SK-N-SH (cell line): ENCODE measurements at regions not wholly inside any gene's neighbourhood (a gene's known extent, or its start where the extent isn't known, plus 50 kb on each side); places are given as distances from the start of the nearest gene placed in this dataset.
A peak's percentile ranks its signal among the peaks of the same experiment; 100 is the strongest.

Experiments used
- CTCF ChIA-PET: fragments of 300-600, 350-600 bp; formaldehyde crosslinking; extraction: SDS; loops from one replicate; lab custom pipeline; 2021; lab: Yijun Ruan, JAX
- POLR2A ChIA-PET: fragments of 350-600 bp; sonication (Branson Sonifier 250); formaldehyde crosslinking; extraction: SDS; loops from one replicate; lab custom pipeline; 2020; ENCODE audit warnings: antibody characterized with exemption, inconsistent platforms; lab: Yijun Ruan, JAX
- DNase-seq: peaks from one replicate; pipeline ENCODE4 v3.0.0; 2012
- H2AFZ ChIP-seq: fragments of 200-600 bp; sonication (generic); 2 replicates; pipeline ENCODE4 v1.8.1; 2016; ENCODE audit warnings: antibody characterized with exemption, mild to moderate bottlenecking, low read depth
- H3F3A ChIP-seq: fragments of 200-600 bp; sonication (generic); replicated peaks from 2 replicates; pipeline ENCODE3; 2016; ENCODE audit warnings: antibody characterized with exemption, mild to moderate bottlenecking; ENCODE audit not compliant: insufficient read depth
- H3K27ac ChIP-seq, 2 experiments: fragments of 200-500 bp in 1 of 2; fragments of 200-600 bp in 1 of 2; sonication (Bioruptor generic) in 1 of 2; sonication (generic), shearing (Covaris generic) in 1 of 2; 2 replicates each; pipeline versions ENCODE4 v1.5.1 to v1.6.1; 2014 to 2016; ENCODE audit warnings: low read depth in 2 of 2, inconsistent platforms in 1 of 2, low read length in 1 of 2, mild to moderate bottlenecking in 1 of 2, mixed read lengths in 1 of 2
- H3K27me3 ChIP-seq: fragments of 200-600 bp; sonication (generic), shearing (Covaris generic); 2 replicates; pipeline ENCODE4 v1.6.1; 2016; ENCODE audit warnings: mixed run types; ENCODE audit not compliant: insufficient read depth
- H3K36me3 ChIP-seq, 2 experiments: fragments of 200-500 bp in 1 of 2; fragments of 200-600 bp in 1 of 2; sonication (Bioruptor generic) in 1 of 2; sonication (generic) in 1 of 2; replicated peaks in 1 of 2; 2 replicates each; pipeline versions ENCODE3 to v1.5.1; 2014 to 2016; ENCODE audit warnings: low read length in 1 of 2, mild to moderate bottlenecking in 1 of 2; ENCODE audit not compliant: insufficient read depth in 2 of 2, control insufficient read depth in 1 of 2
- H3K4me1 ChIP-seq, 2 experiments: fragments of 200-500 bp in 1 of 2; fragments of 200-600 bp in 1 of 2; sonication (Bioruptor generic) in 1 of 2; sonication (generic), shearing (Covaris generic) in 1 of 2; 2 replicates each; pipeline versions ENCODE4 v1.5.1 to v1.6.1; 2014 to 2016; ENCODE audit warnings: low read depth in 1 of 2, low read length in 1 of 2, mixed run types in 1 of 2; ENCODE audit not compliant: insufficient read depth in 2 of 2, control insufficient read depth in 1 of 2
- H3K4me2 ChIP-seq: fragments of 200-600 bp; sonication (generic), shearing (Covaris generic); 2 replicates; pipeline ENCODE4 v1.6.1; 2017; ENCODE audit warnings: mixed run types
- H3K4me3 ChIP-seq, 2 experiments: fragments of 200-500 bp in 1 of 2; fragments of 200-600 bp in 1 of 2; sonication (Bioruptor generic) in 1 of 2; sonication (generic), shearing (Covaris generic) in 1 of 2; 2 replicates each; pipeline versions ENCODE4 v1.5.1 to v1.8.1; 2014 to 2016; ENCODE audit warnings: low read depth in 2 of 2, inconsistent platforms in 1 of 2, low read length in 1 of 2, mild to moderate bottlenecking in 1 of 2, mixed read lengths in 1 of 2, moderate library complexity in 1 of 2
- H3K79me2 ChIP-seq: fragments of 200-600 bp; sonication (generic); 2 replicates; pipeline ENCODE4 v1.8.1; 2017; ENCODE audit warnings: mild to moderate bottlenecking; ENCODE audit not compliant: insufficient read depth
- H3K9ac ChIP-seq: fragments of 200-600 bp; sonication (generic); 2 replicates; pipeline ENCODE4 v1.6.1; 2017; ENCODE audit warnings: mixed run types
- H3K9me2 ChIP-seq: fragments of 200-600 bp; sonication (generic); 2 replicates; pipeline ENCODE4 v1.6.1; 2017; ENCODE audit warnings: mixed run types
- H3K9me3 ChIP-seq: fragments of 200-600 bp; sonication (generic); 2 replicates; pipeline ENCODE4 v1.6.1; 2017; ENCODE audit warnings: mixed run types, mild to moderate bottlenecking, moderate library complexity
- H4K20me1 ChIP-seq: fragments of 200-600 bp; sonication (generic); 2 replicates; pipeline ENCODE4 v1.6.1; 2017; ENCODE audit warnings: mild to moderate bottlenecking, mixed run types; ENCODE audit not compliant: insufficient read depth
- EP300 ChIP-seq, 2 experiments: IDR thresholded peaks; 2 replicates each; pipeline versions ENCODE4 v1.4.0 to v1.6.1; 2012; ENCODE audit warnings: borderline replicate concordance in 1 of 2, low read depth in 1 of 2, low read length in 1 of 2
- FOSL2 ChIP-seq: IDR thresholded peaks from 2 replicates; pipeline ENCODE4 v1.4.0; 2012; ENCODE audit warnings: low read depth, mild to moderate bottlenecking, moderate library complexity, borderline replicate concordance
- FOXJ3 ChIP-seq: sonication (generic); formaldehyde crosslinking; IDR thresholded peaks from 2 replicates; pipeline ENCODE4 v1.5.1; 2020; ENCODE audit warnings: mild to moderate bottlenecking, missing genetic modification reagents
- FOXM1 ChIP-seq: IDR thresholded peaks from 2 replicates; pipeline ENCODE4 v1.4.0; 2012; ENCODE audit warnings: low read depth, mild to moderate bottlenecking
- MAX ChIP-seq: IDR thresholded peaks from 2 replicates; pipeline ENCODE4 v1.4.0; 2012; ENCODE audit warnings: low read depth
- MEF2A ChIP-seq: IDR thresholded peaks from 2 replicates; pipeline ENCODE4 v1.4.0; 2012; ENCODE audit warnings: low read depth, borderline replicate concordance
- MXI1 ChIP-seq: IDR thresholded peaks from 2 replicates; pipeline ENCODE4 v1.6.1; 2012; ENCODE audit warnings: mild to moderate bottlenecking, low read depth, low read length, improper control_type of control experiment
- NFIC ChIP-seq: IDR thresholded peaks from 2 replicates; pipeline ENCODE4 v1.4.0; 2012; ENCODE audit warnings: borderline replicate concordance
- NRF1 ChIP-seq: IDR thresholded peaks from 2 replicates; pipeline ENCODE4 v1.6.1; 2012; ENCODE audit warnings: low read depth, mild to moderate bottlenecking, low read length
- PBX3 ChIP-seq: IDR thresholded peaks from 2 replicates; pipeline ENCODE4; 2012
- POLR2AphosphoS5 ChIP-seq: IDR thresholded peaks from 2 replicates; pipeline ENCODE4 v1.6.1; 2012; ENCODE audit warnings: low read depth, low read length
- RAD21 ChIP-seq: IDR thresholded peaks from 2 replicates; pipeline ENCODE4 v1.6.1; 2012; ENCODE audit warnings: mild to moderate bottlenecking, low read length
- RCOR1 ChIP-seq: fragments of 150-350 bp; IDR thresholded peaks from 2 replicates; pipeline ENCODE4 v1.6.1; 2017; ENCODE audit warnings: antibody characterized with exemption, low read length
- REST ChIP-seq: IDR thresholded peaks from 2 replicates; pipeline ENCODE4 v1.6.1; 2012; ENCODE audit warnings: mild to moderate bottlenecking, low read depth, low read length, moderate library complexity
- SIN3A ChIP-seq: IDR thresholded peaks from 2 replicates; pipeline ENCODE4 v1.6.1; 2012; ENCODE audit warnings: low read depth, mild to moderate bottlenecking, low read length, moderate library complexity, borderline replicate concordance
- SMC3 ChIP-seq: IDR thresholded peaks from 2 replicates; pipeline ENCODE4 v1.6.1; 2012; ENCODE audit warnings: low read depth, low read length, improper control_type of control experiment
- TCF12 ChIP-seq: IDR thresholded peaks from 2 replicates; pipeline ENCODE4 v1.4.0; 2012
- WGBS: methylation state at CpG from one replicate; pipeline ENCODE4 v1.1.6; 2017; ENCODE audit warnings: low lambda C conversion rate; 5-methylcytosine and 5-hydroxymethylcytosine counted together

- Histone ChIP-seq H3K36me3 (no peaks in the 10 kb centered on the region), H3K9ac (no peak overlapping the region), H3K4me2 (no peak overlapping the region), H2AFZ (no peak overlapping the region), H3K27me3 (no peaks in the 10 kb centered on the region), H3K4me1 (peaks cover 9 to 10% of the 10 kb centered on the region in 2 experiments; a peak in 3 of 4 replicates), H3K9me3 (no peaks in the 10 kb centered on the region), H3K27ac (no peak overlapping the region), H3K9me2 (no peaks in the 10 kb centered on the region), H3K79me2 (no peaks in the 10 kb centered on the region), H3K4me3 (no peak overlapping the region), H3F3A (no peaks in the 10 kb centered on the region), H4K20me1 (no peaks in the 10 kb centered on the region)
- ChIA-PET POLR2A (no interaction called here), CTCF (no interaction called here)
- no peak for DNase-seq
- TF ChIP-seq POLR2AphosphoS5 (no peak), PBX3 (no peak), FOXJ3 (no peak), REST (no peak)
- WGBS: 80% methylated on average over 3 of the region's 3 CpGs
Observed at GRCh38 chr2:144654523-144654922, 134.6 kb upstream of the ZEB2 start.

GRCh38 chr2:144650907-144651306 is 131.0 kb upstream of the ZEB2 start:
- H3K4me1 ChIP-seq: peaks cover 10 to 11% of the 10 kb centered on the region in 2 experiments; a peak in 3 of 4 replicates
- TF ChIP-seq REST (no peak), SIN3A (no peak), RAD21 (0 out of 2 replicates have a peak, but pooled peaks have one; percentile 10), POLR2AphosphoS5 (peak; percentile 28; the same call in 1 of the 2 replicates), EP300 (IDR thresholded peaks at IDR 0.05; ENCODE audit: borderline replicate concordance in 1 of 2, low read depth in 1 of 2, low read length in 1 of 2) (peak in 1 of 2 experiments; percentile 67; a peak in 2 of 4 replicates), NRF1 (no peak), FOXM1 (no peak), TCF12 (peak; percentile 72), PBX3 (peak; percentile 50), NFIC (no peak), MXI1 (no peak), FOXJ3 (0 out of 2 replicates have a peak, but pooled peaks have one; percentile 36), MAX (no peak), MEF2A (no peak), FOSL2 (no peak), SMC3 (no peak), RCOR1 (peak; percentile 55; the same call in 1 of the 2 replicates)
- H4K20me1 ChIP-seq: no peaks in the 10 kb centered on the region
- H3K9me2 ChIP-seq: no peaks in the 10 kb centered on the region
- no peaks in the 10 kb centered on the region for H3K36me3 ChIP-seq
- H2AFZ ChIP-seq: peak overlapping the region; percentile 90
- ChIA-PET POLR2A (interaction anchor here (0.7 kb wide), 1 partner anchor 32 kb away, joined by 4 read pairs; no protein-coding TSS in a partner anchor), CTCF (interaction anchor here (0.9 kb wide), 1 partner anchor 346 kb away, joined by 3 read pairs; no protein-coding TSS in a partner anchor)
- peak; percentile 49 for DNase-seq
- no peaks in the 10 kb centered on the region for H3K27me3 ChIP-seq
- 49% methylated on average over 6 of the region's 6 CpGs for WGBS
- no peaks in the 10 kb centered on the region for H3K79me2 ChIP-seq
- no peak overlapping the region for H3K4me2 ChIP-seq
- H3K4me3 ChIP-seq: no peak overlapping the region
- H3K9me3 ChIP-seq: no peaks in the 10 kb centered on the region
- no peaks in the 10 kb centered on the region for H3F3A ChIP-seq
- H3K27ac ChIP-seq: peak overlapping the region in 1 of 2 experiments; percentile 79; a peak in 3 of 4 replicates
- H3K9ac ChIP-seq: no peak overlapping the region
